Activated CD8-positive, alpha-beta T cell treated with anti-CD3 and anti-CD28 coated beads for 36 hours (primary cell): ENCODE measurements at regions not wholly inside any gene's neighbourhood (a gene's known extent, or its start where the extent isn't known, plus 50 kb on each side); places are given as distances from the start of the nearest gene placed in this dataset.

Experiments used
- ATAC-seq: fragments of 200-7000 bp; cut with Tn5 transposase; one replicate; pipeline ENCODE4 v1.10.0; 2021; ENCODE audit warnings: mild to moderate bottlenecking, moderate library complexity
- CTCF ChIA-PET: fragments of 350-600 bp; sonication (Branson Sonifier 250); formaldehyde crosslinking; loops from one replicate; lab custom pipeline; 2021; ENCODE audit warnings: antibody characterized with exemption; lab: Charles Lee
- POLR2A ChIA-PET: fragments of 350-600 bp; sonication (Branson Sonifier 250); formaldehyde crosslinking; loops from one replicate; lab custom pipeline; 2021; ENCODE audit warnings: antibody characterized with exemption; lab: Charles Lee
- DNase-seq: peaks from one replicate; pipeline ENCODE4 v3.0.0-alpha.2; 2020
- H3K27ac Mint-ChIP-seq: one replicate; pipeline ENCODE4 v1.8.0; 2021; ENCODE audit warnings: mild to moderate bottlenecking, mixed read lengths
- H3K27me3 Mint-ChIP-seq: one replicate; pipeline ENCODE4 v1.8.0; 2021; ENCODE audit warnings: mixed read lengths
- H3K36me3 Mint-ChIP-seq: one replicate; pipeline ENCODE4 v1.8.0; 2021; ENCODE audit warnings: low read depth, mixed read lengths
- H3K4me1 Mint-ChIP-seq: one replicate; pipeline ENCODE4 v1.8.0; 2021; ENCODE audit warnings: low read depth, mixed read lengths
- H3K4me3 Mint-ChIP-seq: one replicate; pipeline ENCODE4 v1.8.0; 2021; ENCODE audit warnings: mild to moderate bottlenecking, moderate library complexity, mixed read lengths
- H3K9me3 Mint-ChIP-seq: one replicate; pipeline ENCODE4 v1.8.0; 2021; ENCODE audit warnings: mixed read lengths
- intact Hi-C: fragments of 100-400 bp; cut with micrococcal nuclease; formaldehyde crosslinking; loops from one replicate; pipeline ENCODE4 v1.10.0; 2022
- TF ChIP-seq, protein P1 (sequence below): fragments of 200-600 bp; IDR thresholded peaks from one replicate; pipeline ENCODE4 v1.8.0; 2022; ENCODE audit warnings: antibody characterized with exemption, mild to moderate bottlenecking

DNA sequence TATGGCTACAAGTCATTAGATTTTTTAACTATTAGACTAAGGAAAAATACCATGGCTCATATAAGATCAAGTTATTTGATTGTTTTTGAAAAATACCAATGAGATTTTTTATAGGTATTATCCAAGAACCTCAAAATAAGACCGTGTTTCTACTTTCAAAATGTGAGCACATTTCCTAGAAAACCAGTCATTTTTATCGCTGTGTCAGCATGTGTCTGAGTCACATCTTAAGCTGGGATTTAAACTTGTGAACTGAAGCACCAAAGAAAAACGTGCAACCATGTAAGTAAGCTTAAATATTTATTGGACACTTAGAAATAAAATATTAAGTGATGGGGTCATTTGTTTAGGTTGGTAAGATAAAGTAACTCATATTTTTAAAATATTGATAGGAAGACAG, 1676.0 kb upstream of the NUDT12 start:
- TF ChIP-seq, protein P1, sequence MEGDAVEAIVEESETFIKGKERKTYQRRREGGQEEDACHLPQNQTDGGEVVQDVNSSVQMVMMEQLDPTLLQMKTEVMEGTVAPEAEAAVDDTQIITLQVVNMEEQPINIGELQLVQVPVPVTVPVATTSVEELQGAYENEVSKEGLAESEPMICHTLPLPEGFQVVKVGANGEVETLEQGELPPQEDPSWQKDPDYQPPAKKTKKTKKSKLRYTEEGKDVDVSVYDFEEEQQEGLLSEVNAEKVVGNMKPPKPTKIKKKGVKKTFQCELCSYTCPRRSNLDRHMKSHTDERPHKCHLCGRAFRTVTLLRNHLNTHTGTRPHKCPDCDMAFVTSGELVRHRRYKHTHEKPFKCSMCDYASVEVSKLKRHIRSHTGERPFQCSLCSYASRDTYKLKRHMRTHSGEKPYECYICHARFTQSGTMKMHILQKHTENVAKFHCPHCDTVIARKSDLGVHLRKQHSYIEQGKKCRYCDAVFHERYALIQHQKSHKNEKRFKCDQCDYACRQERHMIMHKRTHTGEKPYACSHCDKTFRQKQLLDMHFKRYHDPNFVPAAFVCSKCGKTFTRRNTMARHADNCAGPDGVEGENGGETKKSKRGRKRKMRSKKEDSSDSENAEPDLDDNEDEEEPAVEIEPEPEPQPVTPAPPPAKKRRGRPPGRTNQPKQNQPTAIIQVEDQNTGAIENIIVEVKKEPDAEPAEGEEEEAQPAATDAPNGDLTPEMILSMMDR, result no peak
- Mint-ChIP-seq H3K27me3 (no peaks in the 10 kb centered on the region), H3K9me3 (no peaks in the 10 kb centered on the region), H3K4me1 (no peaks in the 10 kb centered on the region), H3K27ac (no peak overlapping the region), H3K36me3 (no peaks in the 10 kb centered on the region), H3K4me3 (no peak overlapping the region)
- intact Hi-C loops, result no loop called here
- ChIA-PET POLR2A (no interaction called here), CTCF (no interaction called here)
- ATAC-seq (no peak), DNase-seq (no peak)

DNA sequence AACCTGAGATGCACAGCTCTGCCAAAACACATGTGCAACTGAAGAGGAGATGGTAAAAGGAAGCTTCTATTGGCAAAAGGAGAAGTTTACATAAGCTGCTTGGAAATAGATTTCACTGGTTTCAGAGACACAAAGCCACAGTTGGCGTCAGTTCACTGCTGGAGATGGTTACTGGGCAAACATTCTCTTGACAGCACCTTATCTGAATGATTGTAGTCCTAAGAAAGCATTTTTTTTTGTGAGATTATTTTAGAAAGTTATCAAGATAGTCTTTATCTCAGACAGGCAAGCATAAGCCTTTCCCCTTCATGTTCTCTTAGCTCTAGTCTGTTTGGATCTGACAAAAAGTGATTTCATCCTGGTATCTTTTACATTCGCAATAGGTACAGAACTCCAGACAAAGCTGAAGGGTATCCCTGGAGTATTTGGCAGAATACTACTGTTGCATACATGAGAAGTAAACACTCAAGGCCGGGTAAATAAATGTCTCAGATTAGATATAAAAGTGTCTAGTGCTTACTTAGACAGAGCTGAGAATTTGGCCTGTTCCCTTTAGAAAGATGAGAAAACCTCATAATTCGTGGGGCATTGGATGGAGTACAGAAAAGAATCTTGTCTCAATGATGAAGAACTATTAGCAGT, 1668.0 kb upstream of the NUDT12 start:
- TF ChIP-seq, protein P1, result no peak
- Mint-ChIP-seq H3K4me1 (no peaks in the 10 kb centered on the region), H3K4me3 (no peak overlapping the region), H3K9me3 (peaks cover 3% of the 10 kb centered on the region), H3K27me3 (no peaks in the 10 kb centered on the region), H3K36me3 (no peaks in the 10 kb centered on the region), H3K27ac (no peak overlapping the region)
- DNase-seq, result no peak
- CTCF ChIA-PET, result no interaction called here
- ATAC-seq, result no peak
- POLR2A ChIA-PET, result no interaction called here
- intact Hi-C loops, result no loop called here

DNA sequence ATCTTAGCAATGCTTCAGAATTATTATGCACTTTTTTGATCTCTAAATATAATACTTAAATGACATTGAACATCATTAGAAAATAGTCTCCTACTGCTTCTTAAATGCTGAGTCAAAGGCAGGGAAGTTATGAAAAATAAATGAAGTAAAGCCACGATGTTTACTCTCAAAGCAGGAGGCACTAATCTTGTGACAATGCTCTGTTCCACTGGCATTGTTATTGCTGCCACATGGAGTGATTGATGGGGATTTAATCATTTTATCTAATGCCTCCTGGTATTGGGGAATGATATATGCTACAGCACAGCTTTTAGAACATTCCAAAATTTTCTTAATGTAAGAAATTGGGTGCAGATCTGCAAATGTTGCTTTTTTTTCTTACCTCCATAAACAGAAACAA, 1655.4 kb upstream of the NUDT12 start:
- Mint-ChIP-seq H3K36me3 (no peaks in the 10 kb centered on the region), H3K27ac (no peak overlapping the region), H3K27me3 (no peaks in the 10 kb centered on the region), H3K4me1 (no peaks in the 10 kb centered on the region), H3K4me3 (no peak overlapping the region), H3K9me3 (peaks cover 6% of the 10 kb centered on the region)
- TF ChIP-seq, protein P1, result no peak
- intact Hi-C loops, result no loop called here
- no peak for DNase-seq
- ATAC-seq, result no peak
- CTCF ChIA-PET, result no interaction called here
- POLR2A ChIA-PET, result no interaction called here

DNA sequence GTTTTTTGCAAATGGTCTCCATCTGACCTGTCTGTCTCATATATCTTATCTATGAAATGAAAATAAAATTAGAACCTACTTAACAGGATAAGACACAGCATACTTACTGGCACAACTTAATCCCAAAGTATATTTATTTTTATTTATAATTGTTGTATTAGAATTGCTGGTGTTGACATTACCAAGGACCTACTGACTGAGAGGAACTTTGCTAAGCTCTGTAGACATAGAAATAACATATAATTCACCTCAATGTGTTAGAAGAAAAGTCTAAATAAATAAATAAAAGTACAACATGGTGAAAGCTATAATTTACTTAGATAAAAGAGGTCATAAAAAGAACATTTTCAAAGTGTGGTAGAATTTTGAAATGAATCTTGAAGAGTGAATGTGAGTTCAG, 1650.5 kb upstream of the NUDT12 start:
- Mint-ChIP-seq H3K27me3 (no peaks in the 10 kb centered on the region), H3K9me3 (peaks cover 6% of the 10 kb centered on the region), H3K36me3 (no peaks in the 10 kb centered on the region), H3K4me1 (no peaks in the 10 kb centered on the region), H3K27ac (no peak overlapping the region), H3K4me3 (no peak overlapping the region)
- intact Hi-C loops, result no loop called here
- CTCF ChIA-PET, result no interaction called here
- DNase-seq (no peak), ATAC-seq (no peak)
- TF ChIP-seq, protein P1, result no peak
- POLR2A ChIA-PET, result no interaction called here

DNA sequence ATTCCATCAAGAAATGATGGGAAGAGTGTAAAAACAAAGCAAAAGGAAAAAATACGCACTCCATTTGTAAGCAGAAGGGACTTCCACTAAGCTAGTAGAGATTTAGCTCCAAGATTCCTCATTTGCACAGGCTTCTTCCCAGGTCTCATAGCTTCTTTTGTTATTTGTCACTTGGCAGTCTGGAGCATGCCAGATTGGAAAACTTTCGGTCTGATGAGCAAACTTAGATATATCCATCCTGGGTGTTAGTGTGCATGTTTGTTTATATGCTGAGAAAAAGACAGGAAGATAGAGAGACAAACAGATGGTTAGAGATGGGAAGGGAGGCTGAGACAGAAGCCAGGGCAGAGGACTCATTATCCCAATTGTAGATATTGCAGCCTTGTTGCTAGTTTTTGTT, 1644.5 kb upstream of the NUDT12 start:
- H3K4me3 Mint-ChIP-seq, result no peak overlapping the region
- H3K27me3 Mint-ChIP-seq, result no peaks in the 10 kb centered on the region
- DNase-seq, result no peak
- POLR2A ChIA-PET, result no interaction called here
- no peaks in the 10 kb centered on the region for H3K4me1 Mint-ChIP-seq
- no peaks in the 10 kb centered on the region for H3K36me3 Mint-ChIP-seq
- H3K9me3 Mint-ChIP-seq, result peaks cover 6% of the 10 kb centered on the region
- CTCF ChIA-PET, result no interaction called here
- no peak for ATAC-seq
- intact Hi-C loops, result no loop called here
- TF ChIP-seq, protein P1, result no peak
- H3K27ac Mint-ChIP-seq, result no peak overlapping the region
